GM18909 (cell line): ENCODE measurements at regions not wholly inside any gene's neighbourhood (a gene's known extent, or its start where the extent isn't known, plus 50 kb on each side); places are given as distances from the start of the nearest gene placed in this dataset.
"Not testable (repeated sequence)": the region's sequence is repeated elsewhere in the genome, so short reads cannot be mapped to it uniquely, and the experiment has no call there.

Experiments used
- ATAC-seq: cut with Tn5 transposase; IDR thresholded peaks from one replicate; pipeline ENCODE4 v1.9.1; 2021; ENCODE audit warnings: mild to moderate bottlenecking; ENCODE audit not compliant: unreplicated experiment, poor library complexity

DNA sequence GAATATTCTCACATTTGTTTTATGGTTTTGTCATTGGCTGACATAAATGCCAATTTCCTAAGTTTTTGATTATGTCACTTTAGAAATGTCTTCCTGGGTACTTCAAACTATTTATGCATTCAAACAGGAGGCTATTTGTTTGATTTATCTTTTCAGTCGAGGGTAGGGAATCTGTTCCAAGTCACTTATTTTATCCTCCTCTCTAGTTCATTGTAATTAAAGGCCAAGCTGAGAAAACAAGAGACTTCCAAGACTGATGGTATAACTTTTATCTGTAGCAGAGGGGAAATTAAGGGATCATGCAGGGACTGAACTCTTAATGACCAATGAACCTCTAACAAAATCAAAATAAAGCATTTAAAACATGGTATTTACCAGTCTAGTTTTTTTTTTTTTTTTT is 968.4 kb downstream of the SORCS3 start:
- ATAC-seq = no peak

DNA sequence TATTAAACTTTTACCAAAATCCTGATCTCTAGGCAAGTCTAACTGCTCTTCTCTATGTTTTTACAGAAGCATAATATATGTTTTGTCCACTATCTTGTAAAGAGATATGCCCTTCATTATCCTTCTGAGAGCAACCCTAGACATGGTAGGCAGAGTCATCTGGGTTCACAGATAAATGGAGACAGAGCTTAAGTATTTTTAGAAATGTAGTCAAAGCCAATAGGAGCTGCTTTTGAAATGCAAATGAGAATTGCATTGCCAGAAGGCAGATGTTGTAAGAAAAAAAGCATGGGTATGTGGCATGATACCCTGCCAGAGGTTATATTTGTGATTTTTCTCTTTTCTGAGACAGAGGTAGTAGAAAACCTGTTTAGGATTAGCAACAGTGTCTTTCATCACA is 964.8 kb downstream of the SORCS3 start:
- ATAC-seq = no peak

DNA sequence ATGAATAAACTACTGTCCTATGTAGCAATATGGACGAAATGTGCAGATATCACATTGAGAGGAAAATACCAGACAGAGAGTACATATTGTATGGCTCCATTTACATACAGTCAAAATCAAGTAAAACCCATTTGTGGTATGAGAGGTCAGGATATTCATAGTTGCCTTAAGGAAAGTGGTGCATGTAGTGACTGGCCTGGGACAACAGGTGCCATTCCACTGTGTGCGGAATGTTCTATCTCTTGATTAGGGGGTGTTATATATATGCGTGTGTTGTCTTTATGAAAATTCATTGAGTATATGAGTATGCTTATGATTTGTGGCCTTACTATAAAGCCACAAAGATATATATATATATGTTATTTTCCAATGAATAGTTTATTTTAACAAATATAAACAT is 964.0 kb downstream of the SORCS3 start:
- ATAC-seq = no peak

DNA sequence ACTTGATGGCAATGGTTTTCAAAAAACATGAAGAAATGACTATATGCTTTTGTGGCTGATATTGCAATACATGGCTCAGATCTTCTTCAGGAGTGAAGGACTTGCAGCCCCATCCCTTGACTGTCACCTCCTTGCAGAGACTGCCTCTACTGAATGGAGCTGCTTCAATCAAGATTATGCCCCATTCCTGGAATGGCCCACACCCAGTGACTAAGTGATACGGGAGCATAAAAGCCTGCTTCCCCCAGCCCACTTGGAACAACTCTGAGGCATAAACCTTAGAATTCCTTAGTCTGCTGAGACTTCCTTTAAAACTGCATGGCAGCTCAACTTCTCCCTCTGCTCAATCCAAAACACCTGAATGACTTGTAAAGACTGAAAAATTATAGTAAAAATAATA is 957.1 kb downstream of the SORCS3 start:
- no peak for ATAC-seq

DNA sequence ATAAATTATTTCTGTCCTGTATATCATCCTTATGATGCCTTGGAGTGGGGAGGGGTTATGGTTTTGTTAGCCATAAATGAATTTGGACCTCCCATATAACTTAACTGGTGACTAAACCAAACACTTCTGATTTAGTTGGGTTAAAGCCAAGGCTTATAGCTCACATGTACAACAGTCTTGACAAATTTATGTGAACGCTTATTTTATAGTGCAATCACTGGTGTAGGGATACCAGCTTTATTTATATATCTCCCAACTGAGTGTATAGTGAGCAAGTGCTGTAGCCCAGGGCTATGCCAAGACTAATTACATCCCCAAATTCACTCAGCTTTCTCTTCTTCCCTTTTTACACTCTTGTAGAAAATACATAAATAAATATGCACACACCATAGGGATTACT is 956.2 kb downstream of the SORCS3 start:
- no peak for ATAC-seq

DNA sequence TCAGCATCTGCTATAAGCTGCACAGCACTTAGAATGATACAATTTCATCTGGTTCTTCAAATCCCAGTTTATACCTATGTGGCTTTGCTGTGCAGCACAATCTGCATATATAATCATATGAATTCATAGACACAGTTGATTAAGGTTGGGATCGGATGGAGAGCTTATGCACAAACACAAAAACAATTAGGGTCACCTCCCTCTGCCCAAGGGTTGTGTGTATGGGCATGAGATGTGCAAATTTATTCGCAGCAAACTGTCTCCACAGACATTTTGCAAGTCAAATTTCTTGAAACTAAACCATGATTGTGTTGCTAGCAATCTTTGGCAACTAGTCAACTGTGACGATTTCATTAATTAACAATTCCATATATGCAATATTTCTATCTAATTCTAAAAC is 955.7 kb downstream of the SORCS3 start:
- ATAC-seq = no peak

DNA sequence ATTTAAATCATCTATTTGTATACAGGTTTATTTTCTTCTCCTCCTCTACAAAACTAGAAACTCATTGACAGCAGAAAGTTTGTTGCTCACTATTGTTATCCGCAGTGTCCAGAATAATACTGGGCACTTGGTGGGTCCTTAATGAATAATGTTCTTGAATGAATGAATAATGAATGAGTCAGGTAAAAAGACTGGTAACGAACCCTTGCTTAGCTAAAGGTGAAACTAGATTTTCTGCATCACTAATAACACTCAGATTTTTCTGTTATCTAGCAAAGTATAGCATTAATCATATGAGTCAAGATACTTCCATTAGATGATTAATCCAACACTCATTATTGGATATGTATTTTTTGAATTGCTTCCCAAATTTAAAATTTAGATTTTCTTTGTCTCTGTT is 953.2 kb downstream of the SORCS3 start:
- ATAC-seq = no peak

DNA sequence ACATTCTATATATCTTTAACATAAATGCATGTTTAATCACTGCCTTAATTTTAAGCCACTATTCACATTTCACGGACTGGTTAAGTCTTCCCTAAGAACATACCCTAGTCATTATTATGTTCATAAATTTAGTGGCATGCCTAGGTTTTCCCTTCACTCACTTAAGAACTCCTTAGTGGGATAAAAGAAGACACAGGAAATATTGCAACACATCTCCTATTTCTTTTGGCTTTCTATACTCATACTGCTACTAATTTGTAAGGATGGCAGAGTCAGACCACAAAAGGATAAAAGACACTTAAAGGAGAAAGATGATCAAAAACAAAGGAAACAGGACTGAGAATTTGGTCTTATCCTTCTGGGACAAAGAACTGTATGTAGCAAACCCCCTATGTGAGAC is 951.4 kb downstream of the SORCS3 start:
- no peak for ATAC-seq

DNA sequence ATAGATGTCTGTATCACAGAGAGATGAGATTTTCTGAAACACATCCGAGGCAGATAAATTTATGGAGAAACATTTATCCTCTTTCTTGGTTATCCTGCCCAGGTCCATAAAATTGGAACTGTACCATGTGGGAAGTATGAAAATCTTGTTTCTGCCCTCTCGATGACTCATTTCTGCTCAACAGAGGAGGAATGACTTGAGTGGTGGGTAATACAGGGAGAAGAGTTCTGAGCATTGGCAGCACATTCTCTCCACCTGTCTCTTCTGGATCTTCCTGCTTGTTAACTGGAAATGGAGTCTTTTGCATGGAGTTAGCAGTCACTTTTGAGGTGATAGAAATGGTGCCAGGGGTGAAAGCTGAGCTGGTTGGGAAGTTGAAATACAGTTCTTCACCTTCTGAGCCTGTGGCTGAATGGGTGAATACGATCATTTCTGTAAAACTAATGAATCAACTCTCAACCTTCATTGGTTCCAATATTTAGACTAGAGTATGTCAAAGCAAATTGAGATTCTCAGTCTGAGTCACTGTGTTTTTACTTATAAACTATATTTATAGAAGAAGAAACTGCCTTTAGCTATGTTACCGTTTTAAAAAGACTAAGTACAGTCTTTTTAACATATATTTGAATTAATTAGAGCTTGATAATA is 945.5 kb downstream of the SORCS3 start:
- ATAC-seq = no peak

DNA sequence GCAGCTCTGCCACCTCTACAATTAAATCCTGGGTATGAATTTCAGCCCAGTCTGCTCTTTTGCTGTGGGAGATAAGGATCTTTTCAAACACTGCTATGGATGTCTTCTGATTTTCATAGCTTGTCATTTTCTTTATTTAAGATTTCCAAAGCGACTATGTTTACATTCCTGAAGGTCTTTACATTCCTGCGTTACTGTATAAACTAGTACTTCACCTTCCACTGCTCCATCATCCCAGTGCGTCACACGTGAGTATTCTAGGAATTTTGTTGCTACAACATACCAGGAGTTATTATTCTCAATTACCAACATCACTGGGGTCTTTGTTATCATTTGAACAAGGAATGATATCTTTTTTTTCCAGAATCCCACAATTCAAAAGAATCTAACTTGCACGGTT is 944.7 kb downstream of the SORCS3 start:
- ATAC-seq = no peak

DNA sequence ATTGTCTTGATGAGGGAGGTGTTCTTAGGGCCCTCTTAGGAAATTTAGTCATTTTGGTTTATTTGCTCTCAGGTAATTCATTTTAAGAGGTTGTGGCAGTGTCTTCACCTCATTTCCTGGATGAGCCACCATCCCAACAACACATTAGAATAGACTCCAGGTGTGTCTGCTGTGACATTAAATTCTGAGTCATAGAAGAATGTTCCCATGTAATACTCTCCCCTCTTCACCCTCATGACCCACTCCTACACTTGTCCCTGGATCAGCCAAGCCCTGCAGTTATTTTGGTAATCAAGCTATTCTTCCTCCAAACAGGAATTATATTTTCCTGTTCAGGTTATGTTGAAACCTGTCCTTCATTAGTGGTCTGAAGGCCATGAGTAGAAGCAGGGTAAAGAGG is 944.1 kb downstream of the SORCS3 start:
- no peak for ATAC-seq

DNA sequence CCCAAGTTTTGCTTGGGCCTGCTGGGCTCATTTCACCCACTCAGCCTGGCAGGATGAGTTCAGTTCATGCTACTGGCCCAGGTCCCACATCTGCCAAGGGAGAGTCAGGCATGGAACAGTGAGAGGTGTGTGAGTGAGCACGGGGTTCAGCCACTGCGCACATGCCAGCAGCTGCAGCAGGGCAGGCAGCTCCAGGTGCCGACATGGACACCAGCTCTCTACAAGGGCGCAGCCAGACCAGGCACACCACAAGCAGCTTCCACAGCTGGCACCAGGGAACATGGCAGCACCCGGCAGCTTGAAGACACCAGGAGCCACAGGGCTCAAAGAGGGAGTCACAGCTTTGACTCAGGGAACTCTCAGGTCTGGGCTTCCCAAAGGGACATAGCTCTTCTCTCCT is 938.0 kb downstream of the SORCS3 start:
- no peak for ATAC-seq

DNA sequence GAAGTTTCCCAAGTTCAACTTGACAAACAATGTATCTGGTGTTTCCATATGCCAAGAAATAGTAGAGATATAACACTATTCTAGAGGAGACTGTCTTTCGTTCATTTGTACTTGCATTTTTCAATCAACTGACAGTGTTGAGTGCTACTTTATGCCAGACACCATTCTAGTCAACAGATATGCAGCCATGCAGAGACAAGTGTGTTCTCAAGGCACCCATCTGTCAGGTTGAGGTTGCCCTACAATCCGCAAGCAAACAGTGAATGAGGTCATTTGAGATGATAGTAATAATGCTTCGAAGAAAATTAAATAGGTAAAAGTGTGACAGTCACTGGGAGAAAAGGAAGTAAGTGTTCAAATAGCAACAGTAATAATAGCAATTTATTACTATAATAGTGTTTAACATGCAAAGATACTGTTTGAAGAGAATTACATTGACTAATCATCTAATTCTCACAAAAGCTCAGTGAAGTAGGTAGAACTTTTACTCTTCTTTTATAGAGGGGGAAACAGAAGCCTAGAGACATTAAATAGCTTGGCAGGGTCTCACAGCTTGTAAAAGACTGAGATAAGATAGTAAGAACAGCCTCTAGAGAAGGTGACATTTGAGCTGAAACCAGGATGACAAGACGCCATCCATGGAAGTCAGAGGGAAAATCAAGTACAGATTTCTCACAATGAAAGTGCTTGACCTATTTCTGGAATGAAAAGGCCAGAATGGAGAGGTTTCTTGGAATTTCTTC is 936.9 kb downstream of the SORCS3 start:
- no peak for ATAC-seq

DNA sequence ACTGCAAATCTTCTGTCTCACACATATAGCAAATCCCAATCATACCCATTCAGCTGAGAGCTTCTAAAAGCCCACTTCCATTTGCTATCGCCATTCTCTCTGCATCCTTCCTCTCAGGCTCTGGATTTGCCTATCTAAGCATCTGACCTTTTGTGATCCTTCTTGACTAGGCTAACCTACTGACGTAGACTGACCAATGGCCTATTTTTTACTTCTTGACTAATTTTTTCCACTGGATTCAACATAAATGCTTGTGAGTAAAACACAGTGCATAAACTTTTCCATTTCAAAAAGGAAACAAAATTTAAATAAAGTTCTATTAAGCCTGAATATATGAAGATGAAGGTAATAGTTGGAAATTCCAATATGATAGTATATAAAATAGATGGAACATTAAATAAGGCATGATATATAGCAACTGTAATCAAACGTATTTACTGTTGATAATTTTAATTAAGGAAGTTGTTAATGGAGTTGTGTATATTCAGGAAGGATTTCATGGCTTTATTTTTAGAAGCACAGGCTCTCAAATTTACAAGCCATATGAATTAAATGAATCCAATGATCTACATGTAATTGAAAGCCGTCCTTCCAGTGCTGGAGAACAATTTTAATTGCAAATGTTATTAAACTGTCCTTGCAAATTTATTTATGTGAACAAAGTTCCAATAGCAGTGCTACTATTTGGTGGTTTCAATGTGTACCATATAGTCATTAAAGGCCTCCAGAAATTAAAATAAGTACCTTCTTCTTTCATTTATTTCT is 918.4 kb downstream of the SORCS3 start:
- ATAC-seq = no peak

DNA sequence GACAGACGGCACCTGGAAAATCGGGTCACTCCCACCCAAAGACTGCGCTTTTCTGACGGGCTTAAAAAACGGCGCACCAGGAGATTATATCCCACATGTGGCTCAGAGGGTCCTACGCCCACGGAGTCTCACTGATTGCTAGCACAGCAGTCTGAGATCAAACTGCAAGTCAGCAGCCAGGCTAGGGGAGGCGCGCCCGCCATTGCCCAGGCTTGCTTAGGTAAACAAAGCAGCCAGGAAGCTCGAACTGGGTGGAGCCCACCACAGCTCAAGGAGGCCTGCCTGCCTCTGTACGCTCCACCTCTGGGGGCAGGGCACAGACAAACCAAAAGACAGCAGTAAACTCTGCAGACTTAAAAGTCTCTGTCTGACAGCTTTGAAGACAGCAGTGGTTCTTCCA is 909.4 kb downstream of the SORCS3 start:
- ATAC-seq = not testable (repeated sequence)

DNA sequence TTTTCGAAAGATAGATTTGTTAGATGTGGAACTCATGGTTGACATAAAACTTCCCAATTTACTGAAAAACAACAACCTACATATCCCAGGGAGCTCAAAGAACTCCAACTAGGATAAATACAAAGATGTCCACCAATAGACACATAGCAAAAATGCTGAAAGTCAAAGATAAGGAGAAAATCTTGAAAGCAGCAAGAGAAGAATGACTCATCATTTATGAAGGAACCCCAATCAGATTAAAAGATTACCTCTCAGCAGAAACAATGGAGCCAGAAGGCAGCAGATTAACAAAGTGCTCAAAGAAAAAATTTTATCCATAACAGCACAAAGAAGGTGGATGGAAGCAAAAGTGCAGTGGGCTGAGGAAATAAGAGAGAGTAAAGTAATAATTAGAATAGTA is 908.6 kb downstream of the SORCS3 start:
- ATAC-seq = no peak

DNA sequence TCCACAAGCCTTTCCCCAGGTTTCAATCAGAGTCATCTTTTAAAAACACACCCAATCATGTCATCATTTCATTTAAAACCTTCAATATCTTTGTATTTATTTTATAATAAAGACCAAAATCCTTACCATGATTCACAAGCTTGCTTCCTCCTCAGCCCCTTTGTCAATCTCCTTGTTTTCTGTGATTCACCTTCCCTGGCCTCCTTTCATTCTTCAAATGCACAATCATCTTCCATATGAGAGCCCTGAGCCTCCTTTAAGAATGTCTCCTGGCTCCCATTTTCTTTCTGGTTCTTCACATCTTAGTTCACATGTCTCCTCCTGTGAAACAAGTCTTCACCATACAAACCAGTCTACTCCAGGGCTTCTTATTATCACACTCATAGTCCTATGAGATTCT is 904.0 kb downstream of the SORCS3 start:
- no peak for ATAC-seq

DNA sequence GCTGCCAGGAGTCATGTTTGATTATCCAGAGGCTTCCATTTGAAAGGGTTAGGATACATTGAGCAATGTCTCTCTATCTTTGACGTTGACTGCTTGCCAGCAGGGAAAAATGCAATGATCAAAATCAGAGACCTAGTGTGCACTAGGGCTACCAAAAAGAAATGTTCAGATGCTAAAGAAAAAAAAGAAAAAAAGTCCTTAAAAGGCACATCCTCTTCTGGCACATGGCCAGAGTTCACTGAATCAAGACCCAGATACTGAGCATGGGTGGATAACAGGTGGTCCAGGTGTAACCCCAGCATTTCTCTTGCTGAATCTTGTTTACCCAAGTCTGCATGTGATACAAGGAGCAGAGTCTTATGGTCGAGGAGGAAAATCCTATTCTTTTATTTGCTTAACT is 899.3 kb downstream of the SORCS3 start:
- no peak for ATAC-seq

DNA sequence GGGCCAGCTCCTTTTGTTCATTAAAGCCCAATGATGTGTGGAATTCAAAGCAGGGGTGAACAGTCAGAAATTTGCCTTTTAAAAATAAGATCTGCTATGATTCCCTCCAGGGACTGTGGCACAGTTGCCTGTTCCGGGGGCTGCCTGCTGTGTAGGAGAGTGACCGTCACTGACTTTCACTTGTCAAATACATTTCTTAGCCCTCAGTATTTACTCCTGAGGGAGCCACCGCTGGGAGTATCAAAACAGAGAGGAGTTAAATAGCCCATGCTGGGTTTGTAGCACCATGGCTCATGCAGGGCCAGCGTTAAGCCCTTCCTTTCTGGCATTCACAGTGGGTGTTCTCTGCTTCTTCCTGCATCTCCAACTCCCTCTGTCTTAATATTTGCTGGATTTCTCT is 897.8 kb downstream of the SORCS3 start:
- no peak for ATAC-seq

DNA sequence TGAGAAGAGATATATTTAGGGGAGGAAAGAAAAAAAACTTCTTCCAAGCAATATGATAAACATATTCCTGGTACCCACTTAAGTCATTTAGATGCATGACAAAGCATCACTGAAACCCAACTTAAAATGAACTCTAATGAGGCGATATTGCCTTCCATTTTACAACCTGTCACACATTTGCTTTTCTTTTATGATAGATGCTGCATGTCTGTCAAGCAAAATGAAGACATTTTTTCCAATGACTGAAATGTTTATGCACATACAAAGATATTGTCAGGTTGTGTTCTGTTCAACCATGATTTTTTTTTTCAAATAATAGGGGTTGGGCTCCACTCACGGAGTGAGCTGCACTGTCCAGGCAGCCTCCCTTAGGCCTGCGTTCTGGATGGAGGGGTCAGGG is 894.4 kb downstream of the SORCS3 start:
- no peak for ATAC-seq

DNA sequence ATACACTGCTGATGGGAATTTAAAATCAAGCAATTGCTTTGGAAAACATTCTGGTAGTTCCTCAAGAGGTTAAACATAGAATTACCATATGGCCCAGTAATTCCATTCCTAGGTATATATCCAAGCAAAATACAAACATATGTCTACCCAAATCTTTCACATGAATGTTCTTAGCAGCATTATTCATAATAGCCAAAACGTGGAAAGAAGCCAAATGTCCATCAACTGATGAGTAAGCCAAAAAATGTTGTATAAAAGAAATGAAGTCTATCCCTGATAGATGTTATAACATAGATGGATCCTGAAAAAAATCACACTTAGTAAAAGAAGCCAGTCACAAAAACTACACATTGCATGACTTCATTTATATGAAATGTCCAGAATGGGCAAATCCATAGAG is 893.0 kb downstream of the SORCS3 start:
- ATAC-seq = no peak

DNA sequence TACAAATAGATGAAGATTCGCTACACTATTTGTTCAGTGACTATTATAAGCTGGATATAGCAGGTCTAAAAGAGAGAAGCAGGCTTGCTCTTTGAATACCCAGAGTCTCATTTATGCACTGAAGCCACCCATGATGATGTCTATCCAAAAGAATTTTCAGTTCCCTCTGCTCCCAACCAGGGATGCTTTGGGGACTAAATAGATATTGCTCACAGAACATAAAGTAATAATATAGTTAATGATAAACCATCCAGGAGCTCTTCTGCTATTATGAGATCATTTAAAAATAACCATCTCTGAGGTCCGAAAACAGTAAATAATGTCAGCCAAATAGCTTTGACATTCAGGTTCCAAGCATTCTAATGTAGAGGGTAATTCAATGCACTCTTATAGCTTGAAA is 875.4 kb downstream of the SORCS3 start:
- ATAC-seq = no peak
